ENCODE measurements at regions not wholly inside any gene's neighbourhood (a gene's known extent, or its start where the extent isn't known, plus 50 kb on each side); places are given as distances from the start of the nearest gene placed in this dataset.

- TF ChIP-seq, protein P1, sequence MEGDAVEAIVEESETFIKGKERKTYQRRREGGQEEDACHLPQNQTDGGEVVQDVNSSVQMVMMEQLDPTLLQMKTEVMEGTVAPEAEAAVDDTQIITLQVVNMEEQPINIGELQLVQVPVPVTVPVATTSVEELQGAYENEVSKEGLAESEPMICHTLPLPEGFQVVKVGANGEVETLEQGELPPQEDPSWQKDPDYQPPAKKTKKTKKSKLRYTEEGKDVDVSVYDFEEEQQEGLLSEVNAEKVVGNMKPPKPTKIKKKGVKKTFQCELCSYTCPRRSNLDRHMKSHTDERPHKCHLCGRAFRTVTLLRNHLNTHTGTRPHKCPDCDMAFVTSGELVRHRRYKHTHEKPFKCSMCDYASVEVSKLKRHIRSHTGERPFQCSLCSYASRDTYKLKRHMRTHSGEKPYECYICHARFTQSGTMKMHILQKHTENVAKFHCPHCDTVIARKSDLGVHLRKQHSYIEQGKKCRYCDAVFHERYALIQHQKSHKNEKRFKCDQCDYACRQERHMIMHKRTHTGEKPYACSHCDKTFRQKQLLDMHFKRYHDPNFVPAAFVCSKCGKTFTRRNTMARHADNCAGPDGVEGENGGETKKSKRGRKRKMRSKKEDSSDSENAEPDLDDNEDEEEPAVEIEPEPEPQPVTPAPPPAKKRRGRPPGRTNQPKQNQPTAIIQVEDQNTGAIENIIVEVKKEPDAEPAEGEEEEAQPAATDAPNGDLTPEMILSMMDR (IDR thresholded peaks at IDR 0.05) = no peak
- TF ChIP-seq POLR2A (IDR thresholded peaks at IDR 0.05) = no peak
- Histone ChIP-seq H3K9me3 (no peaks in the 10 kb centered on the region), H3K27me3 (no peaks in the 10 kb centered on the region), H3K4me1 (no peaks in the 10 kb centered on the region), H3K36me3 (no peaks in the 10 kb centered on the region), H3K27ac (no peak overlapping the region), H3K4me3 (no peak overlapping the region)
- whole genome bisulfite sequencing (ENCODE audit: insufficient coverage, low coverage, low lambda C conversion rate, missing lambda C conversion rate) = 43% methylated on average over 1 of the region's 1 CpG
- DNase-seq (no peak), ATAC-seq (no peak)
- intact Hi-C loops (cut with DNase I) = no loop called here
Measured at GRCh38 chr18:11400703-11401102, 208.7 kb upstream of the SLC35G4 start.

DNA sequence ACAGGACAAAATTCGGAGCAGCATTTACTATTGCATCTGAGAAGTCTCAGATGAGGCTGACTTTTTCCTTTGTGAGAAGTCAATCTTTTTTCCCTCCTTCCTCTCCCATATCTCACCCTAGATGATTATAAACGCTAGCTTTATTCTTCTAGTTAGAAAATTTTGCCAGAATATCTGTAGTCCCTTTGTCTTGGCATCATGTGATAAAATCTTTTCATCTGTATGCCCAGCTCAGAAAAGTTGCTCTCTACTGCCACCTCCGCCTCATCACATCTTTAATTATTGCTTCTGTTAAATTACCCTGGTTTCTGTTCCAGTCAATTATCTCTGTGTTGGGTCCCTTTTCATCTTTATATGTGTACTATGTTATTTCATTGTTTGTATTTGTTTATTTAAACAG is 210.8 kb upstream of the SLC35G4 start:
- Histone ChIP-seq H3K4me3 (no peak overlapping the region), H3K27me3 (no peaks in the 10 kb centered on the region), H3K36me3 (no peaks in the 10 kb centered on the region), H3K27ac (no peak overlapping the region), H3K4me1 (no peaks in the 10 kb centered on the region), H3K9me3 (no peaks in the 10 kb centered on the region)
- DNase-seq (no peak), ATAC-seq (no peak)
- TF ChIP-seq, protein P1 (IDR thresholded peaks at IDR 0.05) = peak in 1 of 4 donors; percentile 15
- TF ChIP-seq POLR2A (IDR thresholded peaks at IDR 0.05) = no peak
- WGBS (ENCODE audit: insufficient coverage, low coverage, low lambda C conversion rate, missing lambda C conversion rate) = 48% methylated on average over 3 of the region's 3 CpGs
- intact Hi-C loops (cut with DNase I) = no loop called here

GRCh38 chr18:11392980-11393885 is 216.2 kb upstream of the SLC35G4 start:
- 33% methylated on average over 2 of the region's 9 CpGs for WGBS (ENCODE audit: insufficient coverage, low coverage, low lambda C conversion rate, missing lambda C conversion rate)
- no peaks in the 10 kb centered on the region for H3K27me3 ChIP-seq
- no peak for ATAC-seq
- DNase-seq = no peak
- no peak overlapping the region for H3K4me3 ChIP-seq
- H3K4me1 ChIP-seq = no peaks in the 10 kb centered on the region
- no peaks in the 10 kb centered on the region for H3K36me3 ChIP-seq
- no peak overlapping the region for H3K27ac ChIP-seq
- TF ChIP-seq, protein P1 (IDR thresholded peaks at IDR 0.05) = no peak
- no peak for TF ChIP-seq POLR2A (IDR thresholded peaks at IDR 0.05)
- no peaks in the 10 kb centered on the region for H3K9me3 ChIP-seq
- intact Hi-C loops (cut with DNase I) = no loop called here

DNA sequence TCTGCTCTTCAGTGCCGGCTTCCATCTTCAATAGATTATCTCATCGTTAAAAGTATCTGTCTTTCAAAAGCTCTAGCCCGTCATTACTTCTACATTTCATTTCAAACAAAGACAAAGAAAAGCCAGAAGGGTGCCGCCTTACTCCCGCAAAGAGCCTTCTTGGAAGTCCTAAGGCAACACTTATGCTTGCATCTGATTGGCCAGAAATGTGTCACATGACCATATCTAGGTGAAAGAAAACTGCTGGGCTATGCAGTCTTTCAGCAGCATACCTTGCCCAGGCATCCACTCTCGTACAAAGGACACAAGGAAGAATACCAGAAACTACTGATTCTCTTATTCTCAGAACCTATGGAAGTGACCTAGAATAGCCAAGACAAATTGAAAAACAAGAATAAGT is 217.1 kb upstream of the SLC35G4 start:
- 78% methylated on average over 6 of the region's 6 CpGs for WGBS (ENCODE audit: insufficient coverage, low coverage, low lambda C conversion rate, missing lambda C conversion rate)
- H3K27me3 ChIP-seq = no peaks in the 10 kb centered on the region
- H3K4me3 ChIP-seq = no peak overlapping the region
- H3K9me3 ChIP-seq = no peaks in the 10 kb centered on the region
- DNase-seq (no peak), ATAC-seq (no peak)
- no peak overlapping the region for H3K27ac ChIP-seq
- H3K36me3 ChIP-seq = no peaks in the 10 kb centered on the region
- no peaks in the 10 kb centered on the region for H3K4me1 ChIP-seq
- intact Hi-C loops (cut with DNase I) = no loop called here
- no peak for TF ChIP-seq POLR2A (IDR thresholded peaks at IDR 0.05)
- TF ChIP-seq, protein P1 (IDR thresholded peaks at IDR 0.05) = no peak

All from right lobe of liver (tissue), 6 donors.